SK-MEL-5 (cell line): ENCODE measurements at regions not wholly inside any gene's neighbourhood (a gene's known extent, or its start where the extent isn't known, plus 50 kb on each side); places are given as distances from the start of the nearest gene placed in this dataset.
A peak's percentile ranks its signal among the peaks of the same experiment; 100 is the strongest.

Experiments used
- DNase-seq: peaks from one replicate; pipeline ENCODE4 v3.0.0-alpha.2; 2016; ENCODE audit warnings: low read depth, low spot score
- in situ Hi-C: cut with HindIII; loops from 2 replicates; pipeline ENCODE4 v1.10.0; 2016; ENCODE audit warnings: low sequenced_read_pairs, high pct_unique_total_duplicates, low pct_unique_long_range_greater_than_20kb

GRCh38 chr18:3394648-3395047 is 55.3 kb upstream of the TGIF1 start:
- DNase-seq = no peak
- in situ Hi-C loops = no loop called here

DNA sequence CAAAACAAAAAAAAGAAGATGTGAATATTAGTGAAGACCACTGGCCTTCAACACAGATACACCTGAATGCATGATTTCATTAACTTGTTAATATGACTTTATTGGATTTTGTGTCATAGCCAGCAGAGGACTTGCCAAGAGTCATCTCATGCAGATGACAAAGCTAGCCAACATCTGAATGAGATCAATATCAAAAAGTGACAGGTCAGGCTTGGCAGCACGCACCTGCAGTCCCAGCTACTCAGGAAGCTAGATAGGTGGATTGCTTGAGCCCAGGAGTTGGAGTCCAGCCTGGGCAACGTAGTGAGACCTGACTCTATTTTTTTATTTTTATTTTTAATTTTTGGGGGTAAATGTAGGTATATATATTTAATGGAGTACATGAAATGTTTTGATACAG is 54.5 kb upstream of the TGIF1 start:
- in situ Hi-C loops = no loop called here
- DNase-seq = no peak

DNA sequence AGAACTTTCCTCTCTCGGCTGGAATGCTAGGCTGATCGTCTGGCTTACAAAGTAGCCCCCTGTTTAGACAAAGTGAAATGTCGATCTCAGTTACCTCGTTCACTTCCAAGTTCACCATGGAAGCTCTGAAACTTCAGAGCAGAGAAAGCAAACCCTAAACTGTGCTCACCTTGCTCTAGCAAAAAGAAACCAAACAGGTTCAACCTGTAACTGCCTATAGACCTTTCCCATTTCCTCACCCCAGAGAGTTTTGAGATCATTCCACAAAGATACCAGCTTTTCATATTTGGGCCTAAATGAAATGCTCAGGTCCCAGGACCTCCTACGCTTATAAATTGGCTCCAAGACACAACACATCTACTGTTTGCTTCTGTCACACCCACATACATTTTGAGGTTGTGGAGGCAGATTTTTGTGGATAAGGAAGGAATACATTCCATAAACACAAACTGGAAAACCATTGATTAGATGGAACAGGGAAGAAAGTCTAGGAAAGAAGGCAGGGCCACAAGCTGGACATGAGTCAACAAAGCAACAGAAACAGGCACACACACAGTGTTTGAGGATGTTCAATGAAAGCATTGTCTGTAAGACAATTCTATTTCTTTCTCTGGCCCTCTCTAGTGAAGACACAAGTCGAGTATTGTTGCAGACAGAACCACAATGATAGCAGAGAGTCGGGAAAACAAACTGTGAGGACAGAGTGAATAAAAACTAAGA is 52.8 kb upstream of the TGIF1 start:
- DNase-seq = peak; percentile 89
- in situ Hi-C loops = no loop called here

- in situ Hi-C loops = no loop called here
- DNase-seq = no peak
Measured at GRCh38 chr18:3397786-3398185, 52.2 kb upstream of the TGIF1 start.
